Stimulated activated naive B cell treated with anti-CD40 and anti-IgM and Interleukin-4, amounts not matched to agents 10 μg/mL and 1 μg/mL and 100 μg/mL, for 72 hours (primary cell): ENCODE measurements at regions not wholly inside any gene's neighbourhood (a gene's known extent, or its start where the extent isn't known, plus 50 kb on each side); places are given as distances from the start of the nearest gene placed in this dataset.

Source experiments
- ATAC-seq, 2 donors: fragments of 150-1000 bp; cut with Tn5 transposase; replicated peaks; 2 replicates each; pipeline ENCODE4 v1.10.0; 2021; ENCODE audit warnings: moderate library complexity in 1 of 2
- DNase-seq: peaks from one replicate; pipeline ENCODE4 v3.0.0; 2021
- H3K27ac Mint-ChIP-seq: one replicate; pipeline ENCODE4 v1.8.0; 2022; ENCODE audit warnings: mild to moderate bottlenecking, mixed read lengths
- H3K27me3 Mint-ChIP-seq, 2 donors: one replicate each; pipeline ENCODE4 v1.8.0; 2022; ENCODE audit warnings: mixed read lengths in 2 of 2
- H3K36me3 Mint-ChIP-seq, 2 donors: one replicate each; pipeline ENCODE4 v1.8.0; 2022; ENCODE audit warnings: mixed read lengths in 2 of 2, mild to moderate bottlenecking in 1 of 2
- H3K4me1 Mint-ChIP-seq, 2 donors: one replicate each; pipeline ENCODE4 v1.8.0; 2022; ENCODE audit warnings: mixed read lengths in 2 of 2, mild to moderate bottlenecking in 1 of 2
- H3K4me3 Mint-ChIP-seq, 2 donors: one replicate each; pipeline ENCODE4 v1.8.0; 2022; ENCODE audit warnings: mild to moderate bottlenecking in 2 of 2, mixed read lengths in 2 of 2, moderate library complexity in 1 of 2
- H3K9me3 Mint-ChIP-seq, 2 donors: one replicate each; pipeline ENCODE4 v1.8.0; 2022; ENCODE audit warnings: mixed read lengths in 2 of 2, mild to moderate bottlenecking in 1 of 2

DNA sequence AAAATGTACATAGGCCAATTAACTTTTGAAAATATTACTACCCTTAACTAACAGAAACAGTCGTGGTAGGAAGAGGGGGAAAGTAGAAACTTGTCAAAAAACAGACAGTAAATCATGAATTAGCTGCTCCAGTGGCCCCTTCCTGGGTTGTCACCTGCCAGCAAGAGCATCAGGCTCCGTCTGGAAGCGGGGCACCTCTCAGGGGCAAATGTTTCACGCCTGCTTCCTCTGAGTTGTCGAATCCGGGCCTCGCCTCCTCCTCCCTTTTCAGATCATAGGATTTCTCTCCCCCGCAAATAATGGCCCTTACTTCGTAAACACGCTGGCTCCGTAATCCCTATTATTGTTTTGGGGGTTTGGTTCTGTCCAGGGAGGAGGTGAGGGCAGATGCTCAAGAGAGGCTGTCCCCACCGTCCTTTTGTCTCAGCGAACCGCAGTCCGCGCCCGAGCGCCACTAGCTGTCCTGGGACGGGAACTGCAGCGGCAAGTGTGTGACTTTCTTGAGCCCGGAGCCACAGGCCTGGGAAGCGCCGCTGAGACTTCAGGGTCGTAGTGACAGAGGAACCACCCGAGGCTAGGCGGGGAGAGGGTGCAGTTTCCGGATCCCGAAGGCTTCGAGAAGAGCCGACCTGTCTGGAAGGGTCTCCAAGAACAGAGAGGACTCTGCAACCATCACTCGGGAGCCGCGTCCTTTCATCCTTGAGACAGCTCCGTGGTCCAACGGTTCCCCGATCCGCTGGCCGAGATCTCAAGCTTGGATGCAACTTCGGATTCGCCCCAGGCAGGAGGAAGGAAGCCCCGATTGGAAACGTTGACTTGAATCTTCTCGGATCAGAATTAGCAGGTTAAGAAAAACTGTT, 214.5 kb upstream of the ZNF184 start:
- H3K27ac Mint-ChIP-seq = peak overlapping the region; percentile 97
- ATAC-seq = peak; percentile 80 to 82
- H3K4me1 Mint-ChIP-seq = peaks cover 14 to 17% of the 10 kb centered on the region in 2 donors
- peak overlapping the region; percentile 84 to 88 for H3K4me3 Mint-ChIP-seq
- H3K9me3 Mint-ChIP-seq = peaks cover 4% of the 10 kb centered on the region in 2 donors
- H3K27me3 Mint-ChIP-seq = peaks cover 5 to 18% of the 10 kb centered on the region in 2 donors
- DNase-seq = peak; percentile 76
- peaks cover 4 to 7% of the 10 kb centered on the region in 2 donors for H3K36me3 Mint-ChIP-seq

DNA sequence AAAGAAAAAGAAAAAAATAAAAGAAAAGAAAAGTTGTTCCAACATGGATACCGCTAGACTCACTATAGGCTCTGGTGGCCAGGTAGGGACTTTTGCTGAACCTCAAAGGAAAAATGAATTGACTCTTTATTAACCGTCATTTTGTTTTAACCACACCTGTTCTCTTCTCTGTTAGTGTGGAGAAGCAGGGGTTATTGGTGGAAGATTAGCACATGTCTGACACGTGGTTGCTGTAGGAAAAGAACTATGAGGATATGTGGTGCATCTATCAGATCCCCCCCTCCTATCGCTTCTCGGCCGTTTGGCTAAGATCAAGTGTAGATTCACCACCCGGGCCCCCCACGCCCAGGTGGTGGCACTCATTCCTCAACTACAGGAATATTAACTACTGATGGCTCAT, 212.4 kb upstream of the ZNF184 start:
- ATAC-seq = no peak
- H3K36me3 Mint-ChIP-seq = peaks cover 7 to 10% of the 10 kb centered on the region in 2 donors

DNA sequence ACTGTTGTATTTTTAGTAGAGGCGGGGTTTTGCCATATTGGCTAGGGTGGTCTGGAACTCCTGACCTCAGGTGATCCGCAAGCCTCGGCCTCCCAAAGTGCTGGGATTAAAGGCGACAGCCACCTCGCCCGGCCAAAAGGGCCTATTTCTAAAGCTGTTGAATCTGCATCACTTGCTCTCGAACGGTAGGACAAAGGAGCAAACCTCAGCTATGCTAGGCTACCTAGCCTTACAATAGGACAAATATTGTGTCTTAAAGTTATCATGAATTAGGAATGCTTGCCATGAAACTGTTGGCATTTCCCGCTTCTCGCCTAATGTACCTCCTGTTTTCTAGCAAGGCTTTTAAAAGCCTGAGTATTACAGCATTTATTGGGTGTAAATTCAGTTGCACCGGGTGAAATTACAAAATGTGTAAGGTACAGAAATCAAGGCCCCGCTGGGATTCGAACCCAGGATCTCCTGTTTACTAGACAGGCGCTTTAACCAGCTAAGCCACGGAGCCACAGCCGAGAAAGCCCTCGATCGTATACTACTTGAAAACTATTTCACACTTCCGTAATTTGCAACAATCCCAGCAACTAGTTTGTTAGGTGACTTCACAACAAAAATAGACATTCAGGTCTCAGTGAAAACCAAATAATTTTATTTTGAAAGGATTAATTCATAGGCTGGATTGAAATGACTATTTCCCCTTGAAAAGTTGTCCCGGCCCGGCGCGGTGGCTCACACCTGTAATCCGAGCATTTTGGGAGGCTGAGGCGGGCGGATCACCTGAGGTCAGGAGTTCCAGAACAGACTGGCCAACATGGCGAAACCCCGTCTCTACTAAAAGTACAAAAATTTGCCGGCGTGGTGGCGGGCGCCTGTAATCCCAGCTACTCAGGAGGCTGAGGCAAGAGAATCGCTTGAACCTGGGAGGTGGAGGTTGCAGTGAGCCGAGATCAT, 211.6 kb upstream of the ZNF184 start:
- H3K36me3 Mint-ChIP-seq = peaks cover 12 to 13% of the 10 kb centered on the region in 2 donors
- H3K9me3 Mint-ChIP-seq = peaks cover 4 to 6% of the 10 kb centered on the region in 2 donors
- peaks cover 21 to 30% of the 10 kb centered on the region in 2 donors for H3K4me1 Mint-ChIP-seq
- no peak overlapping the region for H3K4me3 Mint-ChIP-seq
- DNase-seq (peak; percentile 43), ATAC-seq (peak in 1 of 2 donors; percentile 12)
- H3K27ac Mint-ChIP-seq = peak overlapping the region; percentile 89
- H3K27me3 Mint-ChIP-seq = peaks cover 23 to 44% of the 10 kb centered on the region in 2 donors

More for the DNA sequence above, 212.4 kb upstream of the ZNF184 start:
- Mint-ChIP-seq H3K4me1 (peaks cover 19 to 24% of the 10 kb centered on the region in 2 donors), H3K27ac (no peak overlapping the region), H3K4me3 (no peak overlapping the region), H3K9me3 (peaks cover 4 to 6% of the 10 kb centered on the region in 2 donors), H3K27me3 (peaks cover 16 to 37% of the 10 kb centered on the region in 2 donors)
- no peak for DNase-seq

DNA sequence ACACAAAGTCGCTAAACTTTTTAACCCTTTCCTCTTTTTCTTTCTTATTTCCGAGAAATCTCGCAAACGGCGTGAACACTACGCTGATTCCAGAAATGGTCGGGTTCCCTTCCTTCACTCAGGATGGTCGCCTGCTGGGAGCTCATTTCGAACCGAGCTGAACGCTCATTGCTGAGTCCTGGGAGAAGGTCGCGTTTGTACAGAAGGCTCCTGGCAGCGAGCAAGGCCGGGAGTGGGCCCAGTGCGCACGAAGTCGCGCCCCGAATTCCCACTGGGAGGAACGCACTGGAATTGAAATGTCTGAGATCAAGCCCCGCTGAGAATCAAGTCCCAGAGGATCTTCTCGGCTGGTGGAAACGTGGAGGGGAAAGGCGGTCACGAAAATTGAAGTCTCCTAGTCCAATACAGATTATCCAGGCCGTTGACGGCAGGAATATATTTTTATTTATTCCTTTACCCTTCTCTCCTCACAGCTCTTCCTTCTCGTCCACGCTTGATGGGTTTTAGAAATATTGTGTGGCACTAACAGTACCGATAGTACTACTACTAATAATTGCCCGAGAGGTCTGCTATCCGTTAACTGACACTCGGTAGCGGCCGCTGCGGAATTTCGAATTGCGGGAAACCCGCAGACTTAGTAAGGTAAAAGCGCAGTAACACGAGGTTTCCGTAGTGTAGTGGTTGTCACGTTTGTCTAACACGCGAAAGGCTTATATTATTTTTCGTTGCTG, 207.2 kb upstream of the ZNF184 start:
- Mint-ChIP-seq H3K9me3 (peaks cover 0 to 3% of the 10 kb centered on the region in 2 donors), H3K4me1 (peaks cover 10 to 16% of the 10 kb centered on the region in 2 donors), H3K36me3 (peaks cover 6 to 9% of the 10 kb centered on the region in 2 donors), H3K27ac (peak overlapping the region; percentile 87), H3K27me3 (peaks cover 47 to 69% of the 10 kb centered on the region in 2 donors), H3K4me3 (peak overlapping the region; percentile 8 to 50)
- ATAC-seq (no peak), DNase-seq (no peak)

DNA sequence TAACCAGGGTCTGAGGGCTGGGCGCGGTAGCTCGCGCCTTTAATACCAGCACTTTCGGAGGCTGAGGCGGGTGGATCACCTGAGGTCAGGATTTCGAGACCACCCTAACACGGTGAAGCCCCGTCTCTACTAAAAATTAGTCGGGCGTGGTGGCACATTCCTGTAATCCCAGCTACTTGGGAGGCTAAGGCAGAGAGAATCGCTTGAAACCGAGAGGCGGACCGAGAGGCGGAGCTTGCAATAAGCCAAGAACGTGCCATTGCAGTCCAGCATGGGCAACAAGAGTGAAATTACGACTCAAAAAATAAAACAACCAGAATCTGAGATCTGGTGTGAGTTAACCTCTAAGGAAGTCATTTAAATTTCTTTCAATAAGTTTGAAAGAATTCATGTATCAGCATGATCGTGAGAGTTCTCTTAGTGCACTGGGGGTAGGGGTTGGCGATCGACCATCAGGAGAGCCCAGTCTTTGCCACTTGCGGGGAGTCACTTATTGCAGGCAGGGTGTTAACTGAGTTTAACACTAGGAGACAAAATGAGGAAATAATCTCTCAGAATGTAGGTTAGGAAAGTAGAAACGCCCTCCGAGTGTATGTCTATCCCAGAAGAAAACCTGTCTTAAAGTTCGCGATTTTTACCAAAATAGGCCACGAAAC, 206.5 kb upstream of the ZNF184 start:
- Mint-ChIP-seq H3K27ac (peak overlapping the region; percentile 87), H3K9me3 (peaks cover 0 to 3% of the 10 kb centered on the region in 2 donors), H3K4me3 (peak overlapping the region in 1 of 2 donors; percentile 50), H3K36me3 (peaks cover 6 to 9% of the 10 kb centered on the region in 2 donors), H3K27me3 (peaks cover 48 to 71% of the 10 kb centered on the region in 2 donors), H3K4me1 (peaks cover 10 to 16% of the 10 kb centered on the region in 2 donors)
- ATAC-seq (no peak), DNase-seq (no peak)

DNA sequence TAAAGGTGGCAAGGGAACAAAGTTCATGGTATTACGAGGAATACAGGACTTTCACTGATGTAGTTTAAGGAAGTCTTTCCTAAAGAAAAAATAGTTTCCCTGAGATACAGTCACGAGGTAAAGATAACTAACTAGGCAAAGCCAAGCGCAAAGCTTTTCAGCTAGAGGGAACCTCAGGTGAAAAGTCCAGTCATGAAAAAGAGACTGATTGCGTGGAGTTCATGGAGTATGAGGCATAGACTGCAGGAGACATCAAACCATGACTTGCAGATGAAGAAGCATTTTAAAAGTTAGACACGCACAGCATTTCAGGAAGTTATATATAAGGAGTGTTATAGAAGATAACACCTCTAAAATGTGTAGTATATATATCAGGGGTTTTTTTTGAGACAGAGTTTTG, 205.6 kb upstream of the ZNF184 start:
- DNase-seq = no peak
- Mint-ChIP-seq H3K27ac (peak overlapping the region; percentile 54), H3K4me1 (peaks cover 10 to 16% of the 10 kb centered on the region in 2 donors), H3K36me3 (peaks cover 7 to 9% of the 10 kb centered on the region in 2 donors), H3K9me3 (peaks cover 1 to 3% of the 10 kb centered on the region in 2 donors), H3K4me3 (no peak overlapping the region), H3K27me3 (peaks cover 56 to 81% of the 10 kb centered on the region in 2 donors)
- ATAC-seq = no peak

DNA sequence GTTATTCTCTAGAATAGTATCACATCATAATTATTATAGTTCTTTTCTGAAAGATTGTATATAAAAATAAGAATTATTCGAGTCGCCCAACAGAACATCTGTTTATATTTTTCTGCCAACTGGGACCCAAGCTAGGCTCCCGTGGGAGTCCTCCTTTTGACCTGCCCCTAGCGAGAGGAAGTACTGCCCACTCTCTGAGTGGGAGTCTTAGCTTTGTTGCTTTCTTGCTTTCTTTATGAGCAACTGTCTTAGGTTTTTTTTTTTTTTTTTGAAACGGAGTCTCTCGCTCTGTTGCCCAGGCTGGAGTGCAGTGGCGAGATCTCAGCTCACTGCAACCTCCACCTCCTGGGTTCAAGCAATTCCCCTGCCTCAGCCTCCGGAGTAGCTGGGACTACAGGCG, 202.0 kb upstream of the ZNF184 start:
- ATAC-seq (no peak), DNase-seq (no peak)
- peaks cover 51 to 78% of the 10 kb centered on the region in 2 donors for H3K27me3 Mint-ChIP-seq
- H3K9me3 Mint-ChIP-seq = peaks cover 7 to 10% of the 10 kb centered on the region in 2 donors
- H3K4me1 Mint-ChIP-seq = peaks cover 13 to 16% of the 10 kb centered on the region in 2 donors
- H3K4me3 Mint-ChIP-seq = no peak overlapping the region
- peaks cover 7 to 15% of the 10 kb centered on the region in 2 donors for H3K36me3 Mint-ChIP-seq
- H3K27ac Mint-ChIP-seq = no peak overlapping the region

DNA sequence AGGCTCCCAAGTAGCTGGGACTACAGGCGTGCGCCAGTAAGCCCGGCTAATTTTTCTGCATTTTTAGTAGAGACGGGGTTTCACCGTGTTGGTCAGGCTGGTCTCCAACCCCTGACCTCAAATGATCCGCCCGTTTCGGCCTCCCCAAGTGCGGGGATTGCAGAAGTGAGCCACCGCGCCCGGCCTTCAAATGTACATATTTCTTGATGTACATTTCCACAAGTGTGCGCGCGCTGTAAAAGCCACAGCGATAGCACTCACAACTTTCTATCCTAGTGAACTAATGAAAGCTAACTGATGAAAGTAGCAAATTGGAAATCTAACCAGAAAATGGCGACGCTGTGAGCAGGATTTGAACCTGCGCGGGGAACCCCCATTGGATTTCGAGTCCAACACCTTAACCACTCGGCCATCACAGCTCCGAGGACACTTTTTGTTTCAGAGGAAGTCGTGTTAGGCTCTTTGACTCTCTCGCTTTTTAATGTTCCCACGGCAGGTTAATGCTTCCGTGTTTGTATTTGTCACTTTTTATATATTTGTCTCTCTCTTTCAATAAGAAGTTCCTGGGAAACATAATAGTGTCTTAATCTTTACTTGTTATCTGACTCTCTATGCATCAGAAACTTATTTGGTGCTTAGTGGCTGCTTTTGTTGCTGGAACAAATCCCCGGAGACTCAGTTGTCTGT, 199.4 kb upstream of the ZNF184 start:
- Mint-ChIP-seq H3K36me3 (peaks cover 9 to 12% of the 10 kb centered on the region in 2 donors), H3K9me3 (peaks cover 14 to 15% of the 10 kb centered on the region in 2 donors), H3K4me3 (peak overlapping the region in 1 of 2 donors; percentile 69), H3K27ac (peak overlapping the region; percentile 75), H3K27me3 (peaks cover 53 to 81% of the 10 kb centered on the region in 2 donors), H3K4me1 (peaks cover 18 to 22% of the 10 kb centered on the region in 2 donors)
- DNase-seq (peak; percentile 27), ATAC-seq (peak in 1 of 2 donors; percentile 60)

DNA sequence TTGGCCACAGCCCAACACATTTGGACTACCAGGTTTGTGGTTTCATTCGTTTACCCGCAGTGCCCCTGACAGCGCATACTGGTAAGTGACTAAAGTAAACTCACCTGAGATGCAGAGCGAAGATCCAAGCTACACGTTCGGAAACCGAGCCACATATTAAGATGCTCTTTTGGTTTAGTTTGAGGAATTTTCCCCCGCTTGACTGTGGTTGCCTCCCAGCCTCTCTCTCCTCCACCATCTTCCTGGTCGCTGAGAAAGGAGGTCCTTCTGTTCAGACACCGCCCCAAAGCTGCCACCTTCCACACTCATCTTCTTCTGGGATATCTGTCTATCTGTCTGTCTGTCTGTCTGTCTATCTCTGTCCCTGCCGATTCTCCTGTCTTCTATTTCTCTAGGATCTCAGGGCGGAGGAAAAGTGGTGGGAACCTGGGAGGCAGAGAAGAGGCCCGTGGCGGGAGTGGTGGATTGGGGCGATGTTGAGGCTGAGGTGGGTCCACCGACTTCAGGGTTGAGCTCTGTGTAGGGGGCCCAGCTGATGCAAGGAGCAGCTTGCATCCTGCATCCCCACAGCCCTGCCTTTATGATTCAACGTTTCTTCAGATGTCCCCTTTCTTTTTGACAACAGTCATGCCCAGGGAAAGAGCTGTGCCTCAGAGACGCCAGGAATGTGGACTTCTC, 196.9 kb upstream of the ZNF184 start:
- peaks cover 62 to 90% of the 10 kb centered on the region in 2 donors for H3K27me3 Mint-ChIP-seq
- peak overlapping the region in 1 of 2 donors; percentile 54 for H3K4me3 Mint-ChIP-seq
- H3K9me3 Mint-ChIP-seq = peaks cover 15 to 16% of the 10 kb centered on the region in 2 donors
- ATAC-seq = no peak
- no peak for DNase-seq
- H3K36me3 Mint-ChIP-seq = peaks cover 9 to 12% of the 10 kb centered on the region in 2 donors
- peak overlapping the region; percentile 25 for H3K27ac Mint-ChIP-seq
- peaks cover 18 to 22% of the 10 kb centered on the region in 2 donors for H3K4me1 Mint-ChIP-seq

DNA sequence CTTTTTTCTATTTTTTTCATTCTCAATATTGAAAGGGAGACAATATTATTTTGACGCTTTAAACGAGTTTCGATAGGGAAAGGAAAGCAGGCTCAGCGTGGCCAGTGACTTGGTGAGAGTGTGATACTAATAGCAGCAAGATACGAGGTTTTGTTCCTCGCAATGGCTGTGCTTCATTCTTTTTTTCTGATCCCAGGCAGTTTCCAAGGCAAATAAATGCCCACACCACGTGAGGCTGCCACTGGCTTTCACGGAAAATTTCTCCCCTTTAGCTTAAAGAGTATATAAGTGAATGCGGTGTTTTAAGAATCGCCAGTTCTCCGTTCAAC, 196.4 kb upstream of the ZNF184 start:
- no peak for DNase-seq
- Mint-ChIP-seq H3K9me3 (peaks cover 15 to 16% of the 10 kb centered on the region in 2 donors), H3K4me1 (peaks cover 18 to 22% of the 10 kb centered on the region in 2 donors), H3K27me3 (peaks cover 61 to 88% of the 10 kb centered on the region in 2 donors), H3K4me3 (no peak overlapping the region), H3K27ac (peak overlapping the region; percentile 86), H3K36me3 (peaks cover 9 to 12% of the 10 kb centered on the region in 2 donors)
- ATAC-seq = no peak

DNA sequence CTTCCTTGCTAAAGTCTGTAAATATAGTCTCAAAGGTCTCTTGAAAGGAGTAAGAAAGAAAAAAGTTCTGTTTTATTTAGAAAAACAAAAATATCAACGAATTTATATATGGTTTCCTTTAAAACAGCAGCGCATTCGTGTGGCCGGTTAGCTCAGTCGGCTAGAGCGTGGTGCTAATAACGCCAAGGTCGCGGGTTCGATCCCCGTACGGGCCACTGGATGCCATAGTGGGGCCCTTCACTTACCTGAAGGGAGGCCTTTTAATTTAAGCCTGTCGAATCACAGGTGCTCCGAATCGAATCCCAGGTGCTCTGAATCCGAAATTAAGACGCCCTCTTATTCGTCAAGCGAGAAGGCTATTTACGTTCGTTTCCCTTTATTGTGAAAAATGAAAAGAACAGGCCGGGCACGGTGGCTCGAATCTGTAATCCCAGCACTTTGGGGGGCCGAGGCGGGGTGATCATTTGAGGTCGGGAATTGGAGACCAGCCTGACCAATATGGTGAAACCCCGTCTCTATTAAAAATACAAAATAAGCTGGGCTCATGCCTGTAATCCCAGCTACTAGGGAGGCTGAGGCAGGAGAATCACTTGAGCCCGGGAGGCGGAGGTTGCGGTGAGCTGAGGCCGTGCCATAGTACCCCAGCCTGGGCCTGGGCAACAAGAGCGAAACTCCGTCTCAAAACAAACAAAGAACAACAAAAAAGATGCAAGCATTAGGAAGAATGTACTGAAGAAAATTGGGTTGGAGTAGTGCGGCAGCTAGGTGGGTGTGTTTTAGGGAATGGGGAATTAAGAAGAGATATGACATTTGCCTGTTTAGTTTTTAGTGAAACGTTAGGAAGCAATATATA, 195.8 kb upstream of the ZNF184 start:
- peak overlapping the region in 1 of 2 donors; percentile 54 for H3K4me3 Mint-ChIP-seq
- peaks cover 57 to 82% of the 10 kb centered on the region in 2 donors for H3K27me3 Mint-ChIP-seq
- no peak for DNase-seq
- peaks cover 9 to 12% of the 10 kb centered on the region in 2 donors for H3K36me3 Mint-ChIP-seq
- H3K27ac Mint-ChIP-seq = peak overlapping the region; percentile 86
- peaks cover 15 to 16% of the 10 kb centered on the region in 2 donors for H3K9me3 Mint-ChIP-seq
- H3K4me1 Mint-ChIP-seq = peaks cover 18 to 22% of the 10 kb centered on the region in 2 donors
- no peak for ATAC-seq
